Uterus (tissue), 3 donors: ENCODE measurements at regions not wholly inside any gene's neighbourhood (a gene's known extent, or its start where the extent isn't known, plus 50 kb on each side); places are given as distances from the start of the nearest gene placed in this dataset.

Experiments used
- DNase-seq, 2 donors: peaks; one replicate each; pipeline ENCODE4 v3.0.0-alpha.2; 2019 to 2020
- H3K27ac ChIP-seq, 2 donors: fragments of 200-600 bp; sonication (generic); 1 replicate in 1 of 2; 2 replicates in 1 of 2; pipeline ENCODE4 v1.5.1; 2016 to 2018
- H3K27me3 ChIP-seq, 2 donors: fragments of 200-600 bp; sonication (generic); one replicate each; pipeline ENCODE4 v1.5.1; 2018 to 2019; ENCODE audit warnings: control low read depth in 1 of 2
- H3K36me3 ChIP-seq, 2 donors: fragments of 200-600 bp; sonication (generic); one replicate each; pipeline ENCODE4 v1.5.1; 2019; ENCODE audit warnings: control low read depth in 1 of 2
- H3K4me1 ChIP-seq, 2 donors: fragments of 200-600 bp; sonication (generic); one replicate each; pipeline ENCODE4 v1.5.1; 2018 to 2019; ENCODE audit warnings: control low read depth in 1 of 2
- H3K4me3 ChIP-seq, 2 donors: fragments of 200-600 bp; sonication (generic); 1 replicate in 1 of 2; 2 replicates in 1 of 2; pipeline ENCODE4 v1.5.1; 2018 to 2019; ENCODE audit warnings: mild to moderate bottlenecking in 1 of 2
- H3K9me3 ChIP-seq, 2 donors: fragments of 200-600 bp; sonication (generic); one replicate each; pipeline ENCODE4 v1.5.1; 2019; ENCODE audit warnings: control low read depth in 1 of 2
- CTCF ChIP-seq, 4 experiments: fragments of 200-600 bp in 2 of 4; fragments of 450-650 bp in 2 of 4; sonication (generic) in 2 of 4; IDR thresholded peaks; one replicate each; pipeline ENCODE4 v1.5.1; 2016 to 2019; ENCODE audit warnings: antibody characterized with exemption in 4 of 4, mild to moderate bottlenecking in 2 of 4, moderate library complexity in 1 of 4
- POLR2A ChIP-seq, 2 donors: fragments of 450-650 bp; IDR thresholded peaks; one replicate each; pipeline ENCODE4 v1.6.1; 2016; ENCODE audit warnings: antibody characterized with exemption in 2 of 2, mild to moderate bottlenecking in 1 of 2, moderate library complexity in 1 of 2
- intact Hi-C: fragments of 100-400 bp; cut with DNase I; formaldehyde crosslinking; loops from one replicate; pipeline ENCODE4 v1.15.1; 2023; ENCODE audit warnings: low total_unique reads
- donor health status: DM: yes; HTN: yes; CAD: no.

- Histone ChIP-seq H3K4me1 (no peaks in the 10 kb centered on the region), H3K27ac (no peak overlapping the region), H3K36me3 (no peaks in the 10 kb centered on the region), H3K4me3 (no peak overlapping the region), H3K27me3 (no peaks in the 10 kb centered on the region), H3K9me3 (no peaks in the 10 kb centered on the region)
- intact Hi-C loops = no loop called here
- TF ChIP-seq CTCF (IDR thresholded peaks at IDR 0.05) (no peak), POLR2A (IDR thresholded peaks at IDR 0.05) (no peak)
- DNase-seq = no peak
These were observed 364.1 kb downstream of the MAGEB5 start for GRCh38 chrX:26580021-26580420.

- no peak for TF ChIP-seq CTCF (IDR thresholded peaks at IDR 0.05)
- no peak for TF ChIP-seq POLR2A (IDR thresholded peaks at IDR 0.05)
- no peak for DNase-seq
- intact Hi-C loops = no loop called here
These were observed 358.3 kb downstream of the MAGEB5 start for GRCh38 chrX:26574234-26574633.

GRCh38 chrX:26562156-26562555, 346.2 kb downstream of the MAGEB5 start:
- TF ChIP-seq CTCF (IDR thresholded peaks at IDR 0.05) (no peak), POLR2A (IDR thresholded peaks at IDR 0.05) (no peak)
- H3K4me1 ChIP-seq = no peaks in the 10 kb centered on the region
- H3K27ac ChIP-seq = no peak overlapping the region
- no peaks in the 10 kb centered on the region for H3K9me3 ChIP-seq
- H3K27me3 ChIP-seq = no peaks in the 10 kb centered on the region
- intact Hi-C loops = no loop called here
- H3K4me3 ChIP-seq = no peak overlapping the region
- no peak for DNase-seq
- H3K36me3 ChIP-seq = no peaks in the 10 kb centered on the region

More at GRCh38 chrX:26574234-26574633, 358.3 kb downstream of the MAGEB5 start:
- H3K27ac ChIP-seq = no peak overlapping the region
- no peaks in the 10 kb centered on the region for H3K9me3 ChIP-seq
- no peaks in the 10 kb centered on the region for H3K4me1 ChIP-seq
- H3K36me3 ChIP-seq = no peaks in the 10 kb centered on the region
- H3K27me3 ChIP-seq = no peaks in the 10 kb centered on the region
- H3K4me3 ChIP-seq = no peak overlapping the region

- H3K4me3 ChIP-seq = no peak overlapping the region
- no peaks in the 10 kb centered on the region for H3K36me3 ChIP-seq
- H3K4me1 ChIP-seq = no peaks in the 10 kb centered on the region
- no peaks in the 10 kb centered on the region for H3K9me3 ChIP-seq
- intact Hi-C loops = no loop called here
- TF ChIP-seq CTCF (IDR thresholded peaks at IDR 0.05) = no peak
- no peak for TF ChIP-seq POLR2A (IDR thresholded peaks at IDR 0.05)
- DNase-seq = no peak
- H3K27me3 ChIP-seq = no peaks in the 10 kb centered on the region
- H3K27ac ChIP-seq = no peak overlapping the region
These were observed 343.9 kb downstream of the MAGEB5 start for GRCh38 chrX:26559855-26560254.

- intact Hi-C loops = no loop called here
- DNase-seq = no peak
- Histone ChIP-seq H3K27me3 (no peaks in the 10 kb centered on the region), H3K4me3 (no peak overlapping the region), H3K9me3 (no peaks in the 10 kb centered on the region), H3K27ac (no peak overlapping the region), H3K36me3 (no peaks in the 10 kb centered on the region), H3K4me1 (no peaks in the 10 kb centered on the region)
- TF ChIP-seq CTCF (IDR thresholded peaks at IDR 0.05) = no peak
- no peak for TF ChIP-seq POLR2A (IDR thresholded peaks at IDR 0.05)
These were observed 342.9 kb downstream of the MAGEB5 start for GRCh38 chrX:26558719-26559386.
